Left lung (tissue), 4 donors: ENCODE measurements at regions not wholly inside any gene's neighbourhood (a gene's known extent, or its start where the extent isn't known, plus 50 kb on each side); places are given as distances from the start of the nearest gene placed in this dataset.

Source experiments
- ATAC-seq: fragments of 200-7000 bp; cut with Tn5 transposase; one replicate; pipeline ENCODE4 v1.9.1; 2020; ENCODE audit warnings: moderate library complexity
- DNase-seq, 4 donors: peaks; one replicate each; pipeline ENCODE4 v3.0.0-alpha.2; 2013 to 2020
- H3K27ac ChIP-seq, 2 donors: fragments of 200-600 bp; sonication (generic) in 1 of 2; one replicate each; pipeline versions ENCODE4 v1.5.0 to v1.8.0; 2020 to 2021
- H3K27me3 ChIP-seq, 2 donors: fragments of 200-600 bp; sonication (generic) in 1 of 2; one replicate each; pipeline versions ENCODE4 v1.5.0 to v1.8.0; 2020 to 2021
- H3K36me3 ChIP-seq, 2 donors: fragments of 200-600 bp; sonication (generic) in 1 of 2; one replicate each; pipeline versions ENCODE4 v1.5.0 to v1.8.0; 2020 to 2021
- H3K4me1 ChIP-seq, 2 donors: fragments of 200-600 bp; one replicate each; pipeline ENCODE4 v1.8.0; 2021
- H3K4me3 ChIP-seq, 2 donors: fragments of 200-600 bp; sonication (generic) in 1 of 2; one replicate each; pipeline versions ENCODE4 v1.5.0 to v1.8.0; 2020 to 2021; ENCODE audit warnings: mild to moderate bottlenecking in 1 of 2
- H3K9me3 ChIP-seq, 2 donors: fragments of 200-600 bp; sonication (generic) in 1 of 2; one replicate each; pipeline versions ENCODE4 v1.5.0 to v1.8.0; 2020 to 2021
- CTCF ChIP-seq, 2 donors: fragments of 200-600 bp; sonication (generic) in 1 of 2; IDR thresholded peaks; one replicate each; pipeline versions ENCODE4 v1.5.0 to v1.8.0; 2021; ENCODE audit warnings: antibody characterized with exemption in 2 of 2
- intact Hi-C, 2 donors: fragments of 100-400 bp; cut with DNase I; formaldehyde crosslinking; loops; one replicate each; pipeline versions ENCODE4 v1.11.2 to v1.14.2; 2022
- donor health status: DM: no; HTN: yes; CAD: no.
- donor health status: DM: no; HTN: no; CAD: no.

GRCh38 chr22:27672721-27673418, 128.7 kb downstream of the MN1 start:
- ATAC-seq = no peak
- intact Hi-C loops = no loop called here

GRCh38 chr22:27673839-27674238, 127.7 kb downstream of the MN1 start:
- H3K4me1 ChIP-seq = peaks cover 7 to 11% of the 10 kb centered on the region in 2 donors
- H3K27ac ChIP-seq = no peak overlapping the region
- intact Hi-C loops = no loop called here
- no peak for ATAC-seq
- H3K36me3 ChIP-seq = no peaks in the 10 kb centered on the region
- H3K9me3 ChIP-seq = no peaks in the 10 kb centered on the region
- no peak for TF ChIP-seq CTCF (IDR thresholded peaks at IDR 0.05)
- no peak for DNase-seq
- H3K4me3 ChIP-seq = no peak overlapping the region
- H3K27me3 ChIP-seq = peaks cover 0 to 18% of the 10 kb centered on the region in 2 donors

More at GRCh38 chr22:27672721-27673418, 128.7 kb downstream of the MN1 start:
- Histone ChIP-seq H3K9me3 (no peaks in the 10 kb centered on the region), H3K27ac (no peak overlapping the region), H3K4me1 (peaks cover 7 to 11% of the 10 kb centered on the region in 2 donors), H3K36me3 (no peaks in the 10 kb centered on the region), H3K27me3 (peaks cover 0 to 18% of the 10 kb centered on the region in 2 donors), H3K4me3 (no peak overlapping the region)
- no peak for TF ChIP-seq CTCF (IDR thresholded peaks at IDR 0.05)
- no peak for DNase-seq

DNA sequence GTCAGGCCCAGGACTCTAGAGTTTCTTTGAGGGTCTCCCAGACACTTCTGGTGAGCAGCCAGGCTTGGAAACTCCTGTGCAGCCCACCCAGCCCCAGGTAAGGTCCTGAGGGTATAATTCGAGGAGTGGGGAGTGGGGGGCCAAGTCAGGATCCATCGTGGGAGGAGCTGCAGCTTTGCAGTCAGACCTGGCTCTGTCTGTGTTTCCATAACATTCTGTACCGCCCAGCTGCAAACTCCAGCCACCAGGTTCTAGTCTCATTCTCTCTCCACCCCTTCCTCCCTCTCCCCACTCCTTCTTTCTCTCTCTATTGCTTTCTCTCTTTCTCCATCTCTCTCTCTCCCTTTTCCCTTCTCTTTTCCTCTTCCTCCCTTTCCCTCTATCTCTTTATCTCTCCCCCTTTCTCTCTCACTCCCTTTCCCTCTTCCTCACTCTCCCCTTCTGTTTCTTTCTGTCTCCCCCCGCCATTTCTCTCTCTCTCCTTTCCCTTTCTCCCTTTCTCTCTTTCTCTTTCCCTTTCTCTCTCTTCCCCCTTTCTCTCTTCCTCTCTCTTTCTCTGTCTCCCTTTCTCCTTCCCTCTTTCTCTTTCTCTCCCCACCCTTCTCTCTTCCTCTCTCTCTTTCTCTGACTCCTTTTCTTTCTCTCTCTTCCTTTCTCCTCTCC, 127.2 kb downstream of the MN1 start:
- no peak for DNase-seq
- peaks cover 7 to 11% of the 10 kb centered on the region in 2 donors for H3K4me1 ChIP-seq
- H3K36me3 ChIP-seq = no peaks in the 10 kb centered on the region
- no peaks in the 10 kb centered on the region for H3K9me3 ChIP-seq
- H3K4me3 ChIP-seq = no peak overlapping the region
- intact Hi-C loops = no loop called here
- no peak for TF ChIP-seq CTCF (IDR thresholded peaks at IDR 0.05)
- H3K27ac ChIP-seq = no peak overlapping the region
- H3K27me3 ChIP-seq = peaks cover 0 to 16% of the 10 kb centered on the region in 2 donors
- ATAC-seq = no peak

GRCh38 chr22:27676545-27677213, 124.9 kb downstream of the MN1 start:
- no peak for ATAC-seq
- Histone ChIP-seq H3K9me3 (no peaks in the 10 kb centered on the region), H3K4me3 (no peak overlapping the region), H3K4me1 (no peaks in the 10 kb centered on the region), H3K27ac (no peak overlapping the region), H3K36me3 (no peaks in the 10 kb centered on the region), H3K27me3 (no peaks in the 10 kb centered on the region)
- no peak for TF ChIP-seq CTCF (IDR thresholded peaks at IDR 0.05)
- intact Hi-C loops = no loop called here
- DNase-seq = no peak

DNA sequence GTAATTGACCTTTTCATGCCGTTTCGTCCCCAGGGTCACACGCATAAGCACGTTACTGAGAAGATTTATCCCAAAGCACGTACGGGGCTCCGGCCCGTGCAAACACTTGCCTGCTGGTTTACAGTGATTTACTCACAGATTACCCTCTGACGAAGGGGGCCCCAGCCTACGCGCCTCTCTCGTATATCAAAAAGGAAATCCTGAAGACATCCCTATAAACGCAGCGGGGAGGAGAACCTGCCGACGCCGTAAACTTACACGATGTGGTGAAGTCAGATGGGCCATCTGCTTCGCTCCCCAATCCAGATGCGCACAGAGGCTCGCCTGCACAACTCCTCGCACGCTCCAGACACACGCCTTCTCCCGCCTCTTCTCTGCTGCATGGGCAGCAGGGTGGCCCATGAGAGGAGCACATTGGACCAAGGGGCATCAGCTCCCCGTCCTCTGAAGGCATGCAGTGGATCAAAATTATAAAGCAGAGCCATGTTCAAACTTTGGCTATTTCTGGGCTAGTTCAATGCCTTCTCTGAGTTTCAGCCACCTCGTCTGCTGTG, 123.6 kb downstream of the MN1 start:
- Histone ChIP-seq H3K9me3 (no peaks in the 10 kb centered on the region), H3K36me3 (no peaks in the 10 kb centered on the region), H3K27me3 (no peaks in the 10 kb centered on the region), H3K4me1 (no peaks in the 10 kb centered on the region), H3K27ac (no peak overlapping the region), H3K4me3 (no peak overlapping the region)
- no peak for TF ChIP-seq CTCF (IDR thresholded peaks at IDR 0.05)
- ATAC-seq (no peak), DNase-seq (no peak)
- intact Hi-C loops = no loop called here
